CD8-positive, alpha-beta memory T cell (primary cell): ENCODE measurements at regions not wholly inside any gene's neighbourhood (a gene's known extent, or its start where the extent isn't known, plus 50 kb on each side); places are given as distances from the start of the nearest gene placed in this dataset.

Source experiments
- CTCF ChIA-PET: fragments of 350-600 bp; sonication (Branson Sonifier 250); formaldehyde crosslinking; loops from one replicate; lab custom pipeline; 2021; ENCODE audit warnings: antibody characterized with exemption; lab: Charles Lee
- POLR2A ChIA-PET: fragments of 350-600 bp; sonication (Branson Sonifier 250); formaldehyde crosslinking; loops from one replicate; lab custom pipeline; 2021; ENCODE audit warnings: antibody characterized with exemption; lab: Charles Lee
- DNase-seq, 5 donors: peaks; one replicate each; pipeline versions ENCODE4 v3.0.0 to v3.0.0-alpha.2; 2020 to 2022; ENCODE audit warnings: mixed read lengths in 1 of 5
- H3K27ac ChIP-seq: one replicate; pipeline ENCODE4 v1.7.0; 2013; ENCODE audit warnings: low read depth, mild to moderate bottlenecking, low read length, moderate library complexity
- H3K27me3 ChIP-seq: 2 replicates; pipeline ENCODE4 v1.7.0; 2013; ENCODE audit warnings: low read length, mild to moderate bottlenecking; ENCODE audit not compliant: insufficient read depth, poor library complexity, severe bottlenecking
- H3K36me3 ChIP-seq: 2 replicates; pipeline ENCODE4 v1.7.0; 2013; ENCODE audit warnings: mild to moderate bottlenecking, low read length, moderate library complexity; ENCODE audit not compliant: insufficient read depth
- H3K4me1 ChIP-seq: 2 replicates; pipeline ENCODE4 v1.7.0; 2013; ENCODE audit warnings: mild to moderate bottlenecking, low read length, moderate library complexity; ENCODE audit not compliant: insufficient read depth
- H3K4me3 ChIP-seq: 2 replicates; pipeline ENCODE4 v1.7.0; 2013; ENCODE audit warnings: mild to moderate bottlenecking, low read length
- H3K9me3 ChIP-seq: 2 replicates; pipeline ENCODE4 v1.7.0; 2013; ENCODE audit warnings: mild to moderate bottlenecking, low read length
- H3K27ac Mint-ChIP-seq, 8 donors: one replicate each; pipeline ENCODE4 v1.8.0; 2020 to 2021; ENCODE audit warnings: mixed read lengths in 8 of 8, mild to moderate bottlenecking in 6 of 8, inconsistent platforms in 3 of 8, moderate library complexity in 3 of 8
- H3K27me3 Mint-ChIP-seq, 2 donors: one replicate each; pipeline ENCODE4 v1.8.0; 2020 to 2021; ENCODE audit warnings: mixed read lengths in 2 of 2, mild to moderate bottlenecking in 1 of 2, moderate library complexity in 1 of 2
- H3K36me3 Mint-ChIP-seq, 3 donors: one replicate each; pipeline ENCODE4 v1.8.0; 2020 to 2021; ENCODE audit warnings: mixed read lengths in 3 of 3, inconsistent platforms in 1 of 3, mild to moderate bottlenecking in 1 of 3
- H3K4me1 Mint-ChIP-seq, 3 donors: one replicate each; pipeline ENCODE4 v1.8.0; 2020 to 2021; ENCODE audit warnings: mixed read lengths in 3 of 3, inconsistent platforms in 1 of 3, mild to moderate bottlenecking in 1 of 3
- H3K4me3 Mint-ChIP-seq, 7 donors: one replicate each; pipeline ENCODE4 v1.8.0; 2020 to 2021; ENCODE audit warnings: mixed read lengths in 7 of 7, mild to moderate bottlenecking in 6 of 7, moderate library complexity in 4 of 7, inconsistent platforms in 2 of 7
- H3K9me3 Mint-ChIP-seq, 5 donors: one replicate each; pipeline ENCODE4 v1.8.0; 2020 to 2022; ENCODE audit warnings: mixed read lengths in 5 of 5, mild to moderate bottlenecking in 3 of 5, moderate library complexity in 2 of 5, inconsistent platforms in 1 of 5

GRCh38 chr16:54231919-54232318 is 54.7 kb downstream of the IRX3 start:
- H3K36me3 Mint-ChIP-seq, result no peaks in the 10 kb centered on the region
- H3K27me3 Mint-ChIP-seq, result peaks cover 9 to 11% of the 10 kb centered on the region in 2 donors
- DNase-seq, result no peak
- Histone ChIP-seq H3K4me3 (no peak overlapping the region), H3K27me3 (no peaks in the 10 kb centered on the region), H3K9me3 (no peaks in the 10 kb centered on the region), H3K27ac (no peak overlapping the region), H3K4me1 (no peaks in the 10 kb centered on the region), H3K36me3 (no peaks in the 10 kb centered on the region)
- POLR2A ChIA-PET, result no interaction called here
- peak overlapping the region in 1 of 8 donors; percentile 2 for H3K27ac Mint-ChIP-seq
- H3K4me1 Mint-ChIP-seq, result no peaks in the 10 kb centered on the region
- CTCF ChIA-PET, result no interaction called here
- H3K9me3 Mint-ChIP-seq, result peaks cover 0 to 2% (median 0%) of the 10 kb centered on the region in 5 donors
- no peak overlapping the region for H3K4me3 Mint-ChIP-seq

- H3K4me3 Mint-ChIP-seq, result no peak overlapping the region
- no peak overlapping the region for H3K27ac ChIP-seq
- ChIA-PET CTCF (no interaction called here), POLR2A (no interaction called here)
- no peaks in the 10 kb centered on the region for H3K27me3 ChIP-seq
- H3K9me3 ChIP-seq, result no peaks in the 10 kb centered on the region
- DNase-seq, result no peak
- no peaks in the 10 kb centered on the region for H3K4me1 ChIP-seq
- H3K9me3 Mint-ChIP-seq, result peaks cover 0 to 2% (median 0%) of the 10 kb centered on the region in 5 donors
- no peaks in the 10 kb centered on the region for H3K36me3 Mint-ChIP-seq
- no peak overlapping the region for H3K27ac Mint-ChIP-seq
- H3K4me1 Mint-ChIP-seq, result no peaks in the 10 kb centered on the region
- H3K4me3 ChIP-seq, result no peak overlapping the region
- no peaks in the 10 kb centered on the region for H3K36me3 ChIP-seq
- H3K27me3 Mint-ChIP-seq, result peaks cover 8 to 9% of the 10 kb centered on the region in 2 donors
Observed at GRCh38 chr16:54231336-54231735, 55.3 kb downstream of the IRX3 start.

- no peak for DNase-seq
- no peak overlapping the region for H3K4me3 ChIP-seq
- Mint-ChIP-seq H3K4me3 (no peak overlapping the region), H3K27ac (no peak overlapping the region), H3K27me3 (peaks cover 0 to 5% of the 10 kb centered on the region in 2 donors), H3K36me3 (no peaks in the 10 kb centered on the region), H3K9me3 (peaks cover 0 to 2% (median 0%) of the 10 kb centered on the region in 5 donors), H3K4me1 (no peaks in the 10 kb centered on the region)
- ChIA-PET POLR2A (no interaction called here), CTCF (no interaction called here)
- no peaks in the 10 kb centered on the region for H3K36me3 ChIP-seq
- no peaks in the 10 kb centered on the region for H3K9me3 ChIP-seq
- H3K27me3 ChIP-seq, result no peaks in the 10 kb centered on the region
- no peak overlapping the region for H3K27ac ChIP-seq
- no peaks in the 10 kb centered on the region for H3K4me1 ChIP-seq
Observed at GRCh38 chr16:54228325-54228724, 58.3 kb downstream of the IRX3 start.

GRCh38 chr16:54226296-54227010 is 60.1 kb downstream of the IRX3 start:
- Histone ChIP-seq H3K36me3 (no peaks in the 10 kb centered on the region), H3K9me3 (no peaks in the 10 kb centered on the region), H3K27me3 (no peaks in the 10 kb centered on the region), H3K27ac (no peak overlapping the region), H3K4me3 (no peak overlapping the region), H3K4me1 (no peaks in the 10 kb centered on the region)
- no peak for DNase-seq
- no peak overlapping the region for H3K27ac Mint-ChIP-seq
- ChIA-PET POLR2A (no interaction called here), CTCF (no interaction called here)
- no peaks in the 10 kb centered on the region for H3K36me3 Mint-ChIP-seq
- H3K4me3 Mint-ChIP-seq, result no peak overlapping the region
- H3K27me3 Mint-ChIP-seq, result peaks cover 0 to 3% of the 10 kb centered on the region in 2 donors
- no peaks in the 10 kb centered on the region for H3K4me1 Mint-ChIP-seq
- peaks cover 0 to 2% (median 0%) of the 10 kb centered on the region in 5 donors for H3K9me3 Mint-ChIP-seq

GRCh38 chr16:54219709-54220108 is 66.9 kb downstream of the IRX3 start:
- H3K4me1 Mint-ChIP-seq, result no peaks in the 10 kb centered on the region
- H3K36me3 Mint-ChIP-seq, result no peaks in the 10 kb centered on the region

GRCh38 chr16:54216688-54217087 is 69.9 kb downstream of the IRX3 start:
- Histone ChIP-seq H3K9me3 (no peaks in the 10 kb centered on the region), H3K4me3 (no peak overlapping the region), H3K27ac (no peak overlapping the region), H3K36me3 (no peaks in the 10 kb centered on the region), H3K27me3 (no peaks in the 10 kb centered on the region), H3K4me1 (no peaks in the 10 kb centered on the region)
- H3K4me1 Mint-ChIP-seq, result no peaks in the 10 kb centered on the region
- no peak for DNase-seq
- H3K9me3 Mint-ChIP-seq, result peaks cover 0 to 2% (median 0%) of the 10 kb centered on the region in 5 donors
- ChIA-PET POLR2A (no interaction called here), CTCF (no interaction called here)
- no peak overlapping the region for H3K27ac Mint-ChIP-seq
- H3K36me3 Mint-ChIP-seq, result no peaks in the 10 kb centered on the region
- H3K4me3 Mint-ChIP-seq, result no peak overlapping the region
- H3K27me3 Mint-ChIP-seq, result peaks cover 3 to 4% of the 10 kb centered on the region in 2 donors

More at GRCh38 chr16:54219709-54220108, 66.9 kb downstream of the IRX3 start:
- Mint-ChIP-seq H3K4me3 (no peak overlapping the region), H3K27ac (no peak overlapping the region), H3K27me3 (peaks cover 3 to 4% of the 10 kb centered on the region in 2 donors), H3K9me3 (peaks cover 0 to 2% (median 0%) of the 10 kb centered on the region in 5 donors)
- Histone ChIP-seq H3K4me3 (no peak overlapping the region), H3K27me3 (no peaks in the 10 kb centered on the region), H3K4me1 (no peaks in the 10 kb centered on the region), H3K9me3 (no peaks in the 10 kb centered on the region), H3K27ac (no peak overlapping the region), H3K36me3 (no peaks in the 10 kb centered on the region)
- ChIA-PET CTCF (no interaction called here), POLR2A (no interaction called here)
- DNase-seq, result no peak

GRCh38 chr16:54216268-54216667 is 70.3 kb downstream of the IRX3 start:
- Mint-ChIP-seq H3K4me3 (no peak overlapping the region), H3K36me3 (no peaks in the 10 kb centered on the region), H3K27ac (no peak overlapping the region), H3K9me3 (peaks cover 0 to 2% (median 0%) of the 10 kb centered on the region in 5 donors), H3K27me3 (peaks cover 3 to 4% of the 10 kb centered on the region in 2 donors), H3K4me1 (no peaks in the 10 kb centered on the region)
- H3K36me3 ChIP-seq, result no peaks in the 10 kb centered on the region
- H3K27me3 ChIP-seq, result no peaks in the 10 kb centered on the region
- H3K4me3 ChIP-seq, result no peak overlapping the region
- no peaks in the 10 kb centered on the region for H3K4me1 ChIP-seq
- no peak overlapping the region for H3K27ac ChIP-seq
- H3K9me3 ChIP-seq, result no peaks in the 10 kb centered on the region
- DNase-seq, result no peak
- ChIA-PET CTCF (no interaction called here), POLR2A (no interaction called here)

- Mint-ChIP-seq H3K27me3 (peaks cover 3 to 4% of the 10 kb centered on the region in 2 donors), H3K4me3 (no peak overlapping the region), H3K9me3 (no peaks in the 10 kb centered on the region), H3K4me1 (no peaks in the 10 kb centered on the region), H3K36me3 (no peaks in the 10 kb centered on the region), H3K27ac (no peak overlapping the region)
- no peaks in the 10 kb centered on the region for H3K36me3 ChIP-seq
- H3K9me3 ChIP-seq, result no peaks in the 10 kb centered on the region
- DNase-seq, result no peak
- H3K27ac ChIP-seq, result no peak overlapping the region
- CTCF ChIA-PET, result no interaction called here
- H3K4me3 ChIP-seq, result no peak overlapping the region
- H3K4me1 ChIP-seq, result no peaks in the 10 kb centered on the region
- H3K27me3 ChIP-seq, result no peaks in the 10 kb centered on the region
- POLR2A ChIA-PET, result no interaction called here
Observed at GRCh38 chr16:54215471-54215870, 71.1 kb downstream of the IRX3 start.
